OCI-LY1 (cell line): ENCODE measurements at regions not wholly inside any gene's neighbourhood (a gene's known extent, or its start where the extent isn't known, plus 50 kb on each side); places are given as distances from the start of the nearest gene placed in this dataset.

Experiments used
- H2AFZ ChIP-seq: fragments of 200-600 bp; sonication (generic), shearing (Covaris generic); 2 replicates; pipeline ENCODE4 v1.6.0; 2014; ENCODE audit warnings: antibody characterized with exemption, mild to moderate bottlenecking, low read length
- H3F3A ChIP-seq: fragments of 200-600 bp; sonication (generic), shearing (Covaris generic); 2 replicates; pipeline ENCODE4 v1.6.0; 2014; ENCODE audit warnings: mild to moderate bottlenecking, antibody characterized with exemption, low read length, moderate library complexity; ENCODE audit not compliant: insufficient read depth
- H3K27ac ChIP-seq: fragments of 200-600 bp; sonication (generic); 2 replicates; pipeline ENCODE4 v1.5.1; 2014; ENCODE audit warnings: low read length, mixed run types, mild to moderate bottlenecking, low read depth; ENCODE audit not compliant: poor library complexity, severe bottlenecking
- H3K27me3 ChIP-seq: fragments of 200-600 bp; sonication (generic); 2 replicates; pipeline ENCODE4 v1.6.0; 2014; ENCODE audit warnings: antibody characterized with exemption, mild to moderate bottlenecking, low read length, moderate library complexity; ENCODE audit not compliant: insufficient read depth
- H3K36me3 ChIP-seq: fragments of 200-600 bp; sonication (generic); 2 replicates; pipeline ENCODE4 v1.6.1; 2014; ENCODE audit warnings: mild to moderate bottlenecking, antibody characterized with exemption, low read length, moderate library complexity, mixed read lengths; ENCODE audit not compliant: insufficient read depth
- H3K4me1 ChIP-seq: fragments of 200-600 bp; sonication (generic); 2 replicates; pipeline ENCODE4 v1.5.1; 2014; ENCODE audit warnings: mild to moderate bottlenecking, low read length, moderate library complexity; ENCODE audit not compliant: insufficient read depth, severe bottlenecking
- H3K4me2 ChIP-seq: fragments of 200-600 bp; sonication (generic), shearing (Covaris generic); 2 replicates; pipeline ENCODE4 v1.6.1; 2014; ENCODE audit warnings: low read length
- H3K4me3 ChIP-seq: fragments of 200-600 bp; sonication (generic); 2 replicates; pipeline ENCODE4 v1.5.1; 2014; ENCODE audit warnings: low read length, low read depth, mild to moderate bottlenecking, mixed read lengths; ENCODE audit not compliant: poor library complexity, severe bottlenecking
- H3K79me2 ChIP-seq: fragments of 200-600 bp; shearing (Covaris generic); 2 replicates; pipeline ENCODE4 v1.6.1; 2016; ENCODE audit warnings: mixed run types, low read length, mixed read lengths; ENCODE audit not compliant: insufficient read depth
- H3K9ac ChIP-seq: fragments of 200-600 bp; sonication (generic), shearing (Covaris generic); 2 replicates; pipeline ENCODE4 v1.6.1; 2014; ENCODE audit warnings: mild to moderate bottlenecking, low read length, mixed read lengths
- H3K9me2 ChIP-seq: fragments of 200-600 bp; sonication (generic), shearing (Covaris generic); 2 replicates; pipeline ENCODE4 v1.6.1; 2014; ENCODE audit warnings: low read depth, mild to moderate bottlenecking, low read length, mixed read lengths
- H3K9me3 ChIP-seq: fragments of 200-600 bp; shearing (Covaris generic); 2 replicates; pipeline ENCODE4 v1.6.1; 2014; ENCODE audit warnings: low read length, mixed read lengths
- H4K20me1 ChIP-seq: fragments of 200-600 bp; sonication (generic), shearing (Covaris generic); 2 replicates; pipeline ENCODE4 v1.6.0; 2016; ENCODE audit warnings: mild to moderate bottlenecking, low read length; ENCODE audit not compliant: insufficient read depth
- CTCF ChIP-seq: fragments of 200-600 bp; sonication (generic), shearing (Covaris generic); IDR thresholded peaks from 2 replicates; pipeline ENCODE4 v1.5.1; 2017; ENCODE audit warnings: mild to moderate bottlenecking, antibody characterized with exemption, low read length, moderate library complexity, mixed read lengths
- EZH2 ChIP-seq: fragments of 200-600 bp; sonication (generic), shearing (Covaris generic); IDR thresholded peaks from 2 replicates; pipeline ENCODE4 v1.8.0; 2017; ENCODE audit warnings: borderline replicate concordance, mixed run types, mild to moderate bottlenecking, antibody characterized with exemption, low read length, moderate library complexity, mixed read lengths

GRCh38 chr12:65594409-65594808 is 229.9 kb upstream of the HMGA2 start:
- H3K36me3 ChIP-seq, result no peaks in the 10 kb centered on the region
- no peaks in the 10 kb centered on the region for H3K9me2 ChIP-seq
- TF ChIP-seq EZH2, result no peak
- no peak for TF ChIP-seq CTCF
- H4K20me1 ChIP-seq, result no peaks in the 10 kb centered on the region
- H3K27ac ChIP-seq, result no peak overlapping the region
- no peak overlapping the region for H2AFZ ChIP-seq
- H3K9me3 ChIP-seq, result no peaks in the 10 kb centered on the region
- no peak overlapping the region for H3K4me2 ChIP-seq
- no peaks in the 10 kb centered on the region for H3F3A ChIP-seq
- no peak overlapping the region for H3K9ac ChIP-seq
- H3K4me3 ChIP-seq, result no peak overlapping the region
- H3K27me3 ChIP-seq, result no peaks in the 10 kb centered on the region
- no peaks in the 10 kb centered on the region for H3K79me2 ChIP-seq
- H3K4me1 ChIP-seq, result no peaks in the 10 kb centered on the region

DNA sequence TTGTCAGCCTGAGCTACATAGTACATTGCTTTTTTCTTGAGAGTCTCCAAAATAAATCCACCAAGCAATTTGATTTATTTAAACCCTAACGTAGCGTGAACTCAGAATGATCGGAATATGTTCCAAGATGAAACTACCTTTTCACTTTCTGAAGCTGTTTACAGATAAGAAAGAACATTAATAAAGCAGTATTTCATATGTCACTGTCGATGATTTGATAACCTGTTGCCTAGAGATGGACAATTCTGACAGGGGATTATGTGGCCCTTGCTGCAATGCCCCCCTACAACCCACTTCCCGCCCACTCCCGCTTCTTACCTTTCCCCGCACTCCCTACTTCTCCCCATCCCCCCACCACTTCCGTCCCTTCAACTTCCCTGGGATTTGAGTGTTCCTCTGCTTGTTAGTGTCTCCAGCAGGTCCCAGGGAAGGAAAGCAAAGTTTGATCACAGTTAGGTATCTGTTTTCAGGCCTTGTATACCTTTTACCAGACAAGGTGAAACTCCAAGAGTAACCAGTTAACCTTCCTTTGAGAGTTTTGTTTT is 229.2 kb upstream of the HMGA2 start:
- no peak overlapping the region for H3K27ac ChIP-seq
- no peaks in the 10 kb centered on the region for H3K9me3 ChIP-seq
- H3K4me2 ChIP-seq, result no peak overlapping the region
- no peaks in the 10 kb centered on the region for H3K4me1 ChIP-seq
- no peak overlapping the region for H3K9ac ChIP-seq
- no peaks in the 10 kb centered on the region for H3K9me2 ChIP-seq
- H3K79me2 ChIP-seq, result no peaks in the 10 kb centered on the region
- H4K20me1 ChIP-seq, result no peaks in the 10 kb centered on the region
- H3F3A ChIP-seq, result no peaks in the 10 kb centered on the region
- no peak for TF ChIP-seq CTCF
- no peak for TF ChIP-seq EZH2
- no peak overlapping the region for H3K4me3 ChIP-seq
- H3K27me3 ChIP-seq, result no peaks in the 10 kb centered on the region
- H2AFZ ChIP-seq, result no peak overlapping the region
- no peaks in the 10 kb centered on the region for H3K36me3 ChIP-seq

- Histone ChIP-seq H3K4me3 (no peak overlapping the region), H3K4me1 (no peaks in the 10 kb centered on the region), H3F3A (no peaks in the 10 kb centered on the region), H3K27me3 (no peaks in the 10 kb centered on the region), H3K27ac (no peak overlapping the region), H2AFZ (no peak overlapping the region), H3K79me2 (no peaks in the 10 kb centered on the region), H3K9me2 (no peaks in the 10 kb centered on the region), H4K20me1 (no peaks in the 10 kb centered on the region), H3K36me3 (no peaks in the 10 kb centered on the region), H3K4me2 (no peak overlapping the region), H3K9me3 (no peaks in the 10 kb centered on the region), H3K9ac (no peak overlapping the region)
- TF ChIP-seq EZH2, result no peak
- no peak for TF ChIP-seq CTCF
Measured at GRCh38 chr12:65596514-65597091, 227.7 kb upstream of the HMGA2 start.
